Coronary artery (tissue), 2 donors: ENCODE measurements at regions not wholly inside any gene's neighbourhood (a gene's known extent, or its start where the extent isn't known, plus 50 kb on each side); places are given as distances from the start of the nearest gene placed in this dataset.
"Not testable (repeated sequence)": the region's sequence is repeated elsewhere in the genome, so short reads cannot be mapped to it uniquely, and the experiment has no call there.

ENCODE experiments used
- DNase-seq: peaks from one replicate; pipeline ENCODE4 v3.0.0-alpha.2; 2017; ENCODE audit warnings: low spot score
- H3K27ac ChIP-seq, 2 donors: fragments of 200-600 bp; sonication (generic); one replicate each; pipeline ENCODE4 v1.5.1; 2016 to 2019
- H3K4me3 ChIP-seq: fragments of 200-600 bp; sonication (generic); 2 replicates; pipeline ENCODE4 v1.5.1; 2016; ENCODE audit warnings: mild to moderate bottlenecking, moderate library complexity
- CTCF ChIP-seq: fragments of 200-600 bp; sonication (generic); IDR thresholded peaks from one replicate; pipeline ENCODE4 v1.5.1; 2019; ENCODE audit warnings: antibody characterized with exemption

- no peak overlapping the region for H3K27ac ChIP-seq
- DNase-seq: no peak
- TF ChIP-seq CTCF: peak; percentile 17
- no peak overlapping the region for H3K4me3 ChIP-seq
Observed at GRCh38 chrX:37509349-37509748, 62.1 kb upstream of the LANCL3 start.

- H3K27ac ChIP-seq, DNase-seq, H3K4me3 ChIP-seq: not testable (repeated sequence)
Observed at GRCh38 chrX:37516512-37516911, 54.9 kb upstream of the LANCL3 start.

- H3K4me3 ChIP-seq, H3K27ac ChIP-seq, DNase-seq: not testable (repeated sequence)
Observed at GRCh38 chrX:37519261-37519660, 52.2 kb upstream of the LANCL3 start.

- not testable (repeated sequence) for DNase-seq, H3K4me3 ChIP-seq
- peak overlapping the region in 1 of 2 donors; percentile 33 for H3K27ac ChIP-seq
Observed at GRCh38 chrX:37520860-37521450, 50.5 kb upstream of the LANCL3 start.
